K562 (cell line): ENCODE measurements at regions not wholly inside any gene's neighbourhood (a gene's known extent, or its start where the extent isn't known, plus 50 kb on each side); places are given as distances from the start of the nearest gene placed in this dataset.

Experiments used
- ATAC-seq: fragments of 200-7000 bp; cut with Tn5 transposase; 3 replicates; pipeline ENCODE4 v1.9.1; 2020; ENCODE audit warnings: moderate library complexity
- BruUV-seq: library from RNA; stranded (reverse); fragments of 400-500 nt; replicated peaks from 2 replicates; lab custom pipeline; 2021; lab: Mats Ljungman, UMichigan
- CTCF ChIA-PET: fragments of 300-600 bp; formaldehyde crosslinking; extraction: SDS; loops from one replicate; lab custom pipeline; 2021; ENCODE audit warnings: low intra/inter-chr PET ratio; lab: Yijun Ruan, JAX
- POLR2A ChIA-PET: fragments of 300-600, 350-650 bp; sonication (Branson Sonifier 250); formaldehyde crosslinking; extraction: SDS; loops from one replicate; lab custom pipeline; 2021; ENCODE audit warnings: antibody characterized with exemption, inconsistent platforms; lab: Yijun Ruan, JAX
- DNase-seq, 4 experiments: peaks; one replicate each; pipeline versions ENCODE4 v3.0.0 to v3.0.0-alpha.2; 2011 to 2018; ENCODE audit warnings: low spot score in 3 of 4, mixed read lengths in 3 of 4; ENCODE audit errors: extremely low read depth in 1 of 4
- FAIRE-seq: peaks from 2 replicates; lab custom pipeline; 2011; peaks lifted over from hg19 to GRCh38; lab: Jason Lieb, UNC
- H2AFZ ChIP-seq: 2 replicates; pipeline ENCODE4 v1.6.0; 2011; ENCODE audit warnings: low read depth, low read length, control low read depth, inconsistent platforms
- H3K27ac ChIP-seq: fragments of 200-600 bp; 3 replicates; pipeline ENCODE4 v1.8.0; 2011; ENCODE audit warnings: low read depth, mild to moderate bottlenecking, control low read depth, inconsistent platforms, low read length, moderate library complexity, mixed read lengths; ENCODE audit errors: extremely low read depth
- H3K27me3 ChIP-seq, 2 experiments: fragments of 300-600 bp in 1 of 2; 2 replicates in 1 of 2; 3 replicates in 1 of 2; pipeline versions ENCODE4 v1.6.0 to v1.8.0; 2011; ENCODE audit warnings: inconsistent platforms in 2 of 2, low read length in 2 of 2, mild to moderate bottlenecking in 1 of 2, mixed read lengths in 1 of 2, moderate library complexity in 1 of 2; ENCODE audit not compliant: control insufficient read depth in 2 of 2, insufficient read depth in 2 of 2
- H3K36me3 ChIP-seq: fragments of 300-600 bp; 3 replicates; pipeline ENCODE4 v1.8.0; 2011; ENCODE audit warnings: mild to moderate bottlenecking, low read length, inconsistent platforms; ENCODE audit not compliant: control insufficient read depth, insufficient read depth
- H3K4me1 ChIP-seq, 2 experiments: fragments of 200-600 bp in 1 of 2; replicated peaks in 1 of 2; 2 replicates in 1 of 2; 3 replicates in 1 of 2; pipeline versions ENCODE4 v1.5.1 to v1.8.0; 2011; ENCODE audit warnings: inconsistent platforms in 2 of 2, low read length in 2 of 2, mild to moderate bottlenecking in 1 of 2, mixed read lengths in 1 of 2, moderate library complexity in 1 of 2; ENCODE audit not compliant: control insufficient read depth in 2 of 2, insufficient read depth in 2 of 2
- H3K4me2 ChIP-seq: 2 replicates; pipeline ENCODE4 v1.6.1; 2011; ENCODE audit warnings: low read length, control low read depth, inconsistent platforms, mixed read lengths; ENCODE audit not compliant: insufficient read depth
- H3K4me3 ChIP-seq: fragments of 200-600 bp; sonication (generic), shearing (Covaris generic); 2 replicates; pipeline ENCODE4 v1.5.1; 2016; ENCODE audit warnings: control low read depth, inconsistent platforms
- H3K79me2 ChIP-seq: fragments of 200-600 bp; 3 replicates; pipeline ENCODE4 v1.8.0; 2011; ENCODE audit warnings: low read length, inconsistent platforms; ENCODE audit not compliant: control insufficient read depth, insufficient read depth
- H3K9ac ChIP-seq, 2 experiments: 2 replicates each; pipeline versions ENCODE4 v1.6.0 to v1.6.1; 2011; ENCODE audit warnings: low read depth in 2 of 2, low read length in 2 of 2, control low read depth in 1 of 2, inconsistent platforms in 1 of 2, mild to moderate bottlenecking in 1 of 2, mixed read lengths in 1 of 2; ENCODE audit not compliant: insufficient read depth in 1 of 2
- H3K9me1 ChIP-seq: one replicate; pipeline ENCODE4 v1.6.0; 2011; ENCODE audit warnings: inconsistent platforms, mild to moderate bottlenecking, low read length, moderate library complexity; ENCODE audit not compliant: control insufficient read depth, insufficient read depth
- H3K9me3 ChIP-seq: replicated peaks from 2 replicates; pipeline ENCODE4 v1.5.1; 2011; ENCODE audit warnings: low read depth, low read length, inconsistent platforms; ENCODE audit not compliant: control insufficient read depth, insufficient read depth
- H4K20me1 ChIP-seq: replicated peaks from 2 replicates; pipeline ENCODE4 v1.6.1; 2011; ENCODE audit warnings: low read length, inconsistent platforms, mixed read lengths; ENCODE audit not compliant: control insufficient read depth, insufficient read depth
- CBX1 ChIP-seq: sonication (generic); IDR thresholded peaks from 2 replicates; pipeline ENCODE4 v1.6.1; 2016; ENCODE audit warnings: antibody characterized with exemption, low read depth, mild to moderate bottlenecking
- CCNT2 ChIP-seq: IDR thresholded peaks from 2 replicates; pipeline ENCODE4 v1.6.1; 2011; ENCODE audit warnings: borderline replicate concordance, low read depth, mild to moderate bottlenecking, moderate library complexity, mixed read lengths, low read length; ENCODE audit not compliant: insufficient read length; ENCODE audit errors: extremely low read depth
- CHD1 ChIP-seq: fragments of 200-600 bp; sonication (generic); IDR thresholded peaks from one replicate; pipeline ENCODE4 v1.6.1; 2012; ENCODE audit warnings: mild to moderate bottlenecking, moderate library complexity, low read length, inconsistent platforms
- MEIS2 ChIP-seq: fragments of 450-650 bp; IDR thresholded peaks from 2 replicates; pipeline ENCODE4 v1.6.1; 2014; ENCODE audit warnings: mild to moderate bottlenecking; ENCODE audit not compliant: partially characterized antibody
- RAD51 ChIP-seq: fragments of 450-650 bp; IDR thresholded peaks from 2 replicates; pipeline ENCODE4 v1.7.1; 2016; ENCODE audit warnings: low read depth, mild to moderate bottlenecking, borderline replicate concordance
- TCF7L2 ChIP-seq: fragments of 150-350 bp; IDR thresholded peaks from 2 replicates; pipeline ENCODE4 v1.6.1; 2016; ENCODE audit warnings: low read depth, mild to moderate bottlenecking, low read length, moderate library complexity
- TFAP4 ChIP-seq: sonication (generic); formaldehyde crosslinking; IDR thresholded peaks from 2 replicates; pipeline ENCODE4 v1.8.0; 2022; ENCODE audit warnings: missing genetic modification reagents, mild to moderate bottlenecking, moderate library complexity, borderline replicate concordance
- ZBTB40 ChIP-seq, 2 experiments: fragments of 450-650 bp in 1 of 2; sonication (generic) in 1 of 2; formaldehyde crosslinking in 1 of 2; IDR thresholded peaks; 2 replicates each; pipeline versions ENCODE4 v1.7.1 to v1.9.0; 2016 to 2022; ENCODE audit warnings: inconsistent platforms in 1 of 2, mild to moderate bottlenecking in 1 of 2, missing genetic modification reagents in 1 of 2
- ZNF184 ChIP-seq: sonication (generic); formaldehyde crosslinking; IDR thresholded peaks from 2 replicates; pipeline ENCODE4 v1.5.0; 2020; ENCODE audit warnings: missing genetic modification reagents
- ZNF239 ChIP-seq: fragments of 250-450 bp; sonication (Bioruptor Pico); IDR thresholded peaks from 2 replicates; pipeline ENCODE4 v1.4.0; 2020; ENCODE audit warnings: mild to moderate bottlenecking
- ZNF324 ChIP-seq: fragments of 250-450 bp; sonication (Bioruptor Pico); IDR thresholded peaks from 2 replicates; pipeline ENCODE4 v1.4.0; 2020; ENCODE audit warnings: mild to moderate bottlenecking
- WGBS: fragments of 100-300 bp; shearing (Covaris generic); methylation state at CpG from one replicate; pipeline ENCODE4 v1.1.6; 2016; ENCODE audit warnings: low coverage, mixed read lengths; ENCODE audit not compliant: insufficient coverage; ENCODE audit errors: missing lambda C conversion rate; 5-methylcytosine and 5-hydroxymethylcytosine counted together
- in situ Hi-C: fragments of 300-500 bp; cut with MboI; formaldehyde crosslinking; loops from 4 replicates; pipeline ENCODE4 v1.15.0; 2018; ENCODE audit warnings: inconsistent platforms, mixed read lengths
- intact Hi-C: fragments of 100-400 bp; cut with micrococcal nuclease; formaldehyde crosslinking; loops from 2 replicates; pipeline ENCODE4 v1.14.2; 2022
- TF ChIP-seq, protein P1 (sequence below): fragments of 250-450 bp; sonication (Bioruptor Pico); IDR thresholded peaks from 2 replicates; pipeline ENCODE4 v1.4.0; 2020; ENCODE audit warnings: borderline replicate concordance

DNA sequence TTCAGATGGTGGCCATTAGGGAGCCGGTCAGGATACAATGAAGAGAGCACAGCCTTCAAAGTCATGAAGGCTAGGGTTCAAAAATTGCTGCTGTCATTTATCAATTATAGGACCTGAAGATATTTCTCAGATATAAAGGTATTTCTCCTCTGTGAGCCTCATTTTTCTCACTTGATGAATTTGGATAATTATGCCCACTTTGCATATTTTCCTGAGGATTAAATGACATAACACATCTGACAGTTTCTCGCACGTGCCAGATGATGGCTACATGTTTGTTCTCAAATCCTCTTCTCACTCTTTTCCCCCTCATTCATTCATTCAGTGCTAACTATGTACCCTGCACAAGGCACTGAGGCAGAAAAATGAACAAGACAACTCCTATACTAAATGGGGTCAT lies 391.6 kb downstream of the INHBA start:
- in situ Hi-C loops, result no loop called here
- BruUV-seq, result no TSS peak
- Histone ChIP-seq H3K9ac (no peak overlapping the region), H3K4me3 (no peak overlapping the region), H3K4me1 (no peaks in the 10 kb centered on the region), H3K27me3 (no peaks in the 10 kb centered on the region), H4K20me1 (no peaks in the 10 kb centered on the region), H3K79me2 (no peaks in the 10 kb centered on the region), H3K9me1 (no peaks in the 10 kb centered on the region), H2AFZ (no peak overlapping the region), H3K9me3 (no peaks in the 10 kb centered on the region), H3K27ac (no peak overlapping the region), H3K36me3 (no peaks in the 10 kb centered on the region), H3K4me2 (no peak overlapping the region)
- DNase-seq (no peak), ATAC-seq (no peak), FAIRE-seq (no peak)
- 3% methylated on average over 3 of the region's 3 CpGs for WGBS
- ChIA-PET CTCF (no interaction called here), POLR2A (no interaction called here)
- intact Hi-C loops, result no loop called here
- TF ChIP-seq, protein P1, sequence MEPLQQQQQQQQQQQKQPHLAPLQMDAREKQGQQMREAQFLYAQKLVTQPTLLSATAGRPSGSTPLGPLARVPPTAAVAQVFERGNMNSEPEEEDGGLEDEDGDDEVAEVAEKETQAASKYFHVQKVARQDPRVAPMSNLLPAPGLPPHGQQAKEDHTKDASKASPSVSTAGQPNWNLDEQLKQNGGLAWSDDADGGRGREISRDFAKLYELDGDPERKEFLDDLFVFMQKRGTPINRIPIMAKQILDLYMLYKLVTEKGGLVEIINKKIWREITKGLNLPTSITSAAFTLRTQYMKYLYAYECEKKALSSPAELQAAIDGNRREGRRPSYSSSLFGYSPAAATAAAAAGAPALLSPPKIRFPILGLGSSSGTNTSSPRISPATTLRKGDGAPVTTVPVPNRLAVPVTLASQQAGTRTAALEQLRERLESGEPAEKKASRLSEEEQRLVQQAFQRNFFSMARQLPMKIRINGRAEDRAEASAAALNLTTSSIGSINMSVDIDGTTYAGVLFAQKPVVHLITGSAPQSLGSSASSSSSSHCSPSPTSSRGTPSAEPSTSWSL, result no peak
- TF ChIP-seq CBX1 (no peak), ZNF324 (CRISPR knock-in tag) (no peak), ZNF239 (CRISPR knock-in tag) (no peak), ZNF184 (CRISPR knock-in tag) (no peak), TFAP4 (CRISPR knock-in tag) (no peak), ZBTB40 (IDR thresholded peaks at IDR 0.05) (no peak), ZBTB40 (CRISPR knock-in tag; IDR thresholded peaks at IDR 0.05) (no peak), MEIS2 (no peak), CHD1 (no peak), RAD51 (no peak), CCNT2 (no peak), TCF7L2 (no peak)
